RWPE2 (cell line): ENCODE measurements at regions not wholly inside any gene's neighbourhood (a gene's known extent, or its start where the extent isn't known, plus 50 kb on each side); places are given as distances from the start of the nearest gene placed in this dataset.

Source experiments
- ATAC-seq: fragments of 200-7000 bp; cut with Tn5 transposase; 3 replicates; pipeline ENCODE4 v1.9.1; 2021; ENCODE audit warnings: low read depth
- DNase-seq: peaks from one replicate; pipeline ENCODE4 v3.0.0-alpha.2; 2020; ENCODE audit warnings: low spot score
- H3K27ac ChIP-seq: fragments of 450-650 bp; 2 replicates; pipeline ENCODE4 v1.5.1; 2017; ENCODE audit warnings: mild to moderate bottlenecking; ENCODE audit not compliant: poor library complexity, severe bottlenecking
- H3K27me3 ChIP-seq: fragments of 250-450 bp; sonication (Bioruptor Pico); 2 replicates; pipeline ENCODE4 v1.5.1; 2021; ENCODE audit warnings: mild to moderate bottlenecking, moderate library complexity; ENCODE audit not compliant: insufficient read depth, poor library complexity, severe bottlenecking
- H3K36me3 ChIP-seq: fragments of 250-450 bp; sonication (Bioruptor Pico); 2 replicates; pipeline ENCODE4 v1.5.1; 2020; ENCODE audit warnings: low read depth, mild to moderate bottlenecking, moderate library complexity
- H3K4me1 ChIP-seq: fragments of 250-450 bp; sonication (Bioruptor Pico); 2 replicates; pipeline ENCODE4 v1.5.1; 2021; ENCODE audit warnings: mild to moderate bottlenecking, moderate library complexity; ENCODE audit not compliant: insufficient read depth, poor library complexity, severe bottlenecking
- H3K4me3 ChIP-seq: fragments of 250-450 bp; sonication (Bioruptor Pico); 2 replicates; pipeline ENCODE4 v1.5.1; 2021; ENCODE audit warnings: mild to moderate bottlenecking, moderate library complexity; ENCODE audit not compliant: severe bottlenecking
- H3K9me3 ChIP-seq: fragments of 250-450 bp; sonication (Bioruptor Pico); 2 replicates; pipeline ENCODE4 v1.5.1; 2021; ENCODE audit warnings: mild to moderate bottlenecking, moderate library complexity; ENCODE audit not compliant: severe bottlenecking
- TF ChIP-seq, protein P1 (sequence below): fragments of 450-650 bp; IDR thresholded peaks from one replicate; pipeline ENCODE4 v1.5.1; 2017; ENCODE audit warnings: mild to moderate bottlenecking, moderate library complexity; ENCODE audit not compliant: poor library complexity, severe bottlenecking

DNA sequence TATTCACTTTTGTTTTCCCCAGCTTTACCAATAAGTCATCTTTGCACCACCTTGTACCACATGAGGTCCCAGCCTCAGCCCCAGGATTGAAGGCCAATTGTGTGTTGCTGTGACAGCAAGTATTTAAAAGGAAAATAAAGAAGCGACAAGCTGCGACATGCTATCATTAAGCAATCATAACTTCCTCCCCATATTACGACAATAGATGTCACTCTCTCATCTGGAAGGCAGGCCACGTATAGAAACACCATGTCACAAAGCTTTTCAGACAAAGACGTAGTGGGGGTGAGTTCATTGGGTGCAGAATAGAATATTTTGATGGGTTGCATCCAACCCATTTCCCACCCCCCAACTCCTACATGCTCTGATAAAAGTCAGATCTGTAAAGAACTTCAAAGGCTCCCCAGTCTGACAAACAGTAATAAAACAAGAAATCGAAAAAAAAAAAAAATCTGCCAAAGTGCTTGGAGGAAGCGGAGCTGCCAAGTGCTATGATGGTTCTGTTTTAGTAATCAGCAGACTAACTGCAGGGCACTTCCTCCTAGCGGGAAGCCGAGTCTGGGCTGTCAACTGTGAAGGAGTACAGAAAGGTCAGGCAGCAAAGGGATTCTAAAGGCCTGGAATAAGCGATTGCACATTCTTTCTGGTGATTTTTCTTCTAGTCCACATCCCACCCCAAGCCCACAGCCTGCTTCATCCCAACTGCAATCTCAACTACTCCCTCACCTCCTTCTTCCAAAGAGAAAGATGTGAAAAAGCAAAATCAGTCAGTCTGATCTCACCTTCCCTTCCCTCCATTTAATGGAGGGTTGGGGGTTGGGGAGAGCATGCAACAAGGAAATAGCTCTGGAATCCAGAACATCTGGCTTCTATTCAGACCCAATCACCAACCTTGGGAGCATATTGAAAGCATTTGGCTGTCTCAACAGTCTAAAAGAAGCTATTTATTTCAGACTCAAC is 131.4 kb upstream of the UBASH3B start:
- Histone ChIP-seq H3K4me1 (no peaks in the 10 kb centered on the region), H3K36me3 (no peaks in the 10 kb centered on the region), H3K9me3 (no peaks in the 10 kb centered on the region), H3K27ac (no peak overlapping the region), H3K27me3 (no peaks in the 10 kb centered on the region), H3K4me3 (no peak overlapping the region)
- DNase-seq (no peak), ATAC-seq (no peak)
- TF ChIP-seq, protein P1, sequence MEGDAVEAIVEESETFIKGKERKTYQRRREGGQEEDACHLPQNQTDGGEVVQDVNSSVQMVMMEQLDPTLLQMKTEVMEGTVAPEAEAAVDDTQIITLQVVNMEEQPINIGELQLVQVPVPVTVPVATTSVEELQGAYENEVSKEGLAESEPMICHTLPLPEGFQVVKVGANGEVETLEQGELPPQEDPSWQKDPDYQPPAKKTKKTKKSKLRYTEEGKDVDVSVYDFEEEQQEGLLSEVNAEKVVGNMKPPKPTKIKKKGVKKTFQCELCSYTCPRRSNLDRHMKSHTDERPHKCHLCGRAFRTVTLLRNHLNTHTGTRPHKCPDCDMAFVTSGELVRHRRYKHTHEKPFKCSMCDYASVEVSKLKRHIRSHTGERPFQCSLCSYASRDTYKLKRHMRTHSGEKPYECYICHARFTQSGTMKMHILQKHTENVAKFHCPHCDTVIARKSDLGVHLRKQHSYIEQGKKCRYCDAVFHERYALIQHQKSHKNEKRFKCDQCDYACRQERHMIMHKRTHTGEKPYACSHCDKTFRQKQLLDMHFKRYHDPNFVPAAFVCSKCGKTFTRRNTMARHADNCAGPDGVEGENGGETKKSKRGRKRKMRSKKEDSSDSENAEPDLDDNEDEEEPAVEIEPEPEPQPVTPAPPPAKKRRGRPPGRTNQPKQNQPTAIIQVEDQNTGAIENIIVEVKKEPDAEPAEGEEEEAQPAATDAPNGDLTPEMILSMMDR, result no peak

DNA sequence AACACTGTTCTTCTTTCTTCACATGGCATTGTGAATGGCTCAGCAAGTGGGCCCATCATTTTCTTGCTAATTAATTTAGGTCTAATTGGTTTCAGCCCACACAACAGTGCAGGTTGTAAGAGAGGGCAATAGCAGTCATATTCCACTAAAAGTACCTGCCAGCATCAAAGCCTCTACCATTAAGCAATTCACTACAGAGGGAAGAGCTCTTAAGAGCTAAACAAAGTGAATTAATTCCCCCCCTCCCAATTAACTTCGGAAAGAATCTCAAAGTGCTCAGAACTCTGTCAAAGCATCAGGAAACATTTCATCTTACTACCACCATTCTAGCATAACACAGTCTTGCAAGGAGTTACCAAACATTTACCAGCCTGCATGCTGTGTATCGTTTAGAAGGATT is 133.9 kb upstream of the UBASH3B start:
- no peaks in the 10 kb centered on the region for H3K27me3 ChIP-seq
- no peak for ATAC-seq
- H3K36me3 ChIP-seq, result no peaks in the 10 kb centered on the region
- H3K9me3 ChIP-seq, result no peaks in the 10 kb centered on the region
- DNase-seq, result no peak
- no peaks in the 10 kb centered on the region for H3K4me1 ChIP-seq
- no peak overlapping the region for H3K27ac ChIP-seq
- TF ChIP-seq, protein P1, result no peak
- no peak overlapping the region for H3K4me3 ChIP-seq

DNA sequence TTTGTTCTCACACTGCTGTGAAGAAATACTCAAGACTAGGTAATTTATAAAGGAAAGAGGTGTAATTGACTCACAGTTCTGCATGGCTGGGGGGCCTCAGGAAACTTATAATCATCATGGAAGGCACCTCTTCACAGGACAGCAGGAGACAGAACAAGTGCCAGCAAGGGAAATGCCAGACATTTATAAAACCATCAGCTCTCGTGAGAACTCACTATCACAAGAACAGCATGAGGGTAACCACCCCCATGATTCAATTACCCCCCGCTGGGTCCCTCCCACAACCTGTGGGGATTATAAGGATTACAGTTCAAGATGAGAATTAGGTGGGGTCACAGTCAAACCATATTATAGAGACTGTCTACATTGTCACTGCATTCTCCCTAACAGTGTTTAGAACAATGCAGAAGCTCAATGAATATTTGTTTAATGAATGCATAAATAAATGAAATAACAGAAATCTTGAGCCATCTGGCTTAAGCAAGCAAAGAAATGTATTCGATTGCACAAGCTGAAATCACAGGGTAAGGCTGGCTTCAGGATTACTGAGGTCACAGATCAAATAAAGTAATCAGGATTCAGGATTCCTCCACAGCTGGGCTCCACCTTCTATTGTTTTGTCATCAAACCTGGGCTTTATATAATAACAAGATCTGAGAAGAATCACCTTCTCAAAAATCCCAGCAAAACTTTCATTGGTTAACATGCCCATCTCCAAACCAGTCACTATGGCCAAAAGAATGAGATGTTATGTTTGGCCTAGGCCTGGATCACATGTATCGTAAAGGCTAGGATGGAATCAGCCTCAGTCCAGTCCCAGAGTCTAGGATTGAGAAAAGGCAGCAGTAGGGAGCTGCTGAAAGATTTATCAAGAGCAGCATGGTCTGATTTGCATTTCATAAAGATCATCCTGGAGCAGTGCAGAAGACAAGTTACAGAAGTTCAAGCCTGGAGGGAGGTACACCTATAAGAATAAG is 137.8 kb upstream of the UBASH3B start:
- Histone ChIP-seq H3K4me1 (no peaks in the 10 kb centered on the region), H3K27ac (no peak overlapping the region), H3K9me3 (no peaks in the 10 kb centered on the region), H3K36me3 (no peaks in the 10 kb centered on the region), H3K4me3 (no peak overlapping the region), H3K27me3 (no peaks in the 10 kb centered on the region)
- ATAC-seq (no peak), DNase-seq (no peak)
- TF ChIP-seq, protein P1, result no peak

DNA sequence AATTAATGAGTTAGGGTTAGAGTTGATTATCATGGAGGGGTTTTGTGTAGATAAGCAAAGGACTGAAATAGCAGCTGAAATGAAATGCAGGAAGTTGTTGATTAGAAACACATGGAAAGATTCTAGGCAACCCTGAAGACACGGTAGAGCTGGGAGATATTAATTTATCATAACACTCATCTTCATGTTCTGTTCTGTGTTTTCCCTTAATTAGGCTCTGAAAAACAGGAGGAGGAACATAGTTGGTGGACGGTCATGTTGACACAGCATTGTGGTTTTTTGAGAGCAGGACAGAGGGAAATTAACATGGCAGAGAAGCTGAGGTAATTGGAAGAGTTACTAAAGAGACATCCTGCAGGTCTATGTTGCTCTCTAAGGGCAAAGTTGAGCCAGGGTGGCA is 138.8 kb upstream of the UBASH3B start:
- Histone ChIP-seq H3K4me1 (no peaks in the 10 kb centered on the region), H3K27me3 (no peaks in the 10 kb centered on the region), H3K36me3 (no peaks in the 10 kb centered on the region), H3K27ac (no peak overlapping the region), H3K4me3 (no peak overlapping the region), H3K9me3 (no peaks in the 10 kb centered on the region)
- TF ChIP-seq, protein P1, result no peak
- ATAC-seq (no peak), DNase-seq (no peak)
